ENCODE measurements at regions not wholly inside any gene's neighbourhood (a gene's known extent, or its start where the extent isn't known, plus 50 kb on each side); places are given as distances from the start of the nearest gene placed in this dataset.

- TF ChIP-seq POLR2A (IDR thresholded peaks at IDR 0.05) (no peak), CTCF (IDR thresholded peaks at IDR 0.05 in 4 of 5, conservative IDR thresholded peaks at IDR 0.05 in 1 of 5) (no peak)
These were observed 122.0 kb upstream of the DHRS4 start for GRCh38 chr14:23831596-23831995.
